Left ventricle myocardium inferior (tissue), 1 donor: ENCODE measurements at regions not wholly inside any gene's neighbourhood (a gene's known extent, or its start where the extent isn't known, plus 50 kb on each side); places are given as distances from the start of the nearest gene placed in this dataset.
"Not testable (repeated sequence)": the region's sequence is repeated elsewhere in the genome, so short reads cannot be mapped to it uniquely, and the experiment has no call there.

ENCODE experiments used
- DNase-seq: peaks from one replicate; pipeline ENCODE4 v3.0.0-alpha.2; 2020
- H3K27ac ChIP-seq: fragments of 200-600 bp; replicated peaks from 2 replicates; pipeline ENCODE4 v1.8.0; 2021
- H3K27me3 ChIP-seq: fragments of 200-600 bp; 2 replicates; pipeline ENCODE4 v1.8.0; 2021; ENCODE audit warnings: low read depth
- H3K36me3 ChIP-seq: fragments of 200-600 bp; 2 replicates; pipeline ENCODE4 v1.8.0; 2021
- H3K4me1 ChIP-seq: fragments of 200-600 bp; 2 replicates; pipeline ENCODE4 v1.8.0; 2021
- H3K4me3 ChIP-seq: fragments of 200-600 bp; 2 replicates; pipeline ENCODE4 v1.8.0; 2021; ENCODE audit warnings: mild to moderate bottlenecking, moderate library complexity
- H3K9me3 ChIP-seq: fragments of 200-600 bp; replicated peaks from 2 replicates; pipeline ENCODE4 v1.8.0; 2021
- intact Hi-C: fragments of 100-400 bp; cut with micrococcal nuclease; formaldehyde crosslinking; loops from one replicate; pipeline ENCODE4 v1.11.0; 2022
- TF ChIP-seq, protein P1 (sequence below): fragments of 200-600 bp; IDR thresholded peaks from 2 replicates; pipeline ENCODE4 v1.8.0; 2021; ENCODE audit warnings: antibody characterized with exemption, mild to moderate bottlenecking, borderline replicate concordance
- donor health status: DM: no; HTN: yes; CAD: no; lungs with severe emphysema.

DNA sequence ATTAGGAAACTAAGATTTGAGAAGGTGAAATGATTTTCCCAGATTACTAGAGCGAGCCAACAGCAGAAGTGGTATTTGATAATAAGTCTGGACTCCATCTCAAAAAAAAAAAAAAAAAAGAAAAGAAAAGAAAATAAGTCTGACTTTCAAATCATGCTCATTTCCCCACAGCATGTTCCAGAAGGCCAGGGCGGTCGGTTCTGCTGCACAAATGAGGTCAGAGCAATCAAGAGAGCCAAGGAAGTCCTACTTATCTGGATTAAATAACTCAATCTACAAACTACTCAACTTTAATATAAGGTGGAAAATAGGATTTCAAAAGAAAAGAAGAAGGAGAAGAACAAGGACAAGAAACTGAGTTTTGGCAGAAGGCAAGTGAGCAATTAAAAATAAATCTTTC is 130.4 kb upstream of the RASA1 start:
- Histone ChIP-seq H3K27ac (peak overlapping the region; percentile 72), H3K27me3 (no peaks in the 10 kb centered on the region), H3K4me1 (peaks cover 40% of the 10 kb centered on the region), H3K36me3 (no peaks in the 10 kb centered on the region), H3K4me3 (no peak overlapping the region), H3K9me3 (no peaks in the 10 kb centered on the region)
- intact Hi-C loops, result no loop called here
- TF ChIP-seq, protein P1, sequence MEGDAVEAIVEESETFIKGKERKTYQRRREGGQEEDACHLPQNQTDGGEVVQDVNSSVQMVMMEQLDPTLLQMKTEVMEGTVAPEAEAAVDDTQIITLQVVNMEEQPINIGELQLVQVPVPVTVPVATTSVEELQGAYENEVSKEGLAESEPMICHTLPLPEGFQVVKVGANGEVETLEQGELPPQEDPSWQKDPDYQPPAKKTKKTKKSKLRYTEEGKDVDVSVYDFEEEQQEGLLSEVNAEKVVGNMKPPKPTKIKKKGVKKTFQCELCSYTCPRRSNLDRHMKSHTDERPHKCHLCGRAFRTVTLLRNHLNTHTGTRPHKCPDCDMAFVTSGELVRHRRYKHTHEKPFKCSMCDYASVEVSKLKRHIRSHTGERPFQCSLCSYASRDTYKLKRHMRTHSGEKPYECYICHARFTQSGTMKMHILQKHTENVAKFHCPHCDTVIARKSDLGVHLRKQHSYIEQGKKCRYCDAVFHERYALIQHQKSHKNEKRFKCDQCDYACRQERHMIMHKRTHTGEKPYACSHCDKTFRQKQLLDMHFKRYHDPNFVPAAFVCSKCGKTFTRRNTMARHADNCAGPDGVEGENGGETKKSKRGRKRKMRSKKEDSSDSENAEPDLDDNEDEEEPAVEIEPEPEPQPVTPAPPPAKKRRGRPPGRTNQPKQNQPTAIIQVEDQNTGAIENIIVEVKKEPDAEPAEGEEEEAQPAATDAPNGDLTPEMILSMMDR, result no peak
- peak; percentile 55 for DNase-seq

DNA sequence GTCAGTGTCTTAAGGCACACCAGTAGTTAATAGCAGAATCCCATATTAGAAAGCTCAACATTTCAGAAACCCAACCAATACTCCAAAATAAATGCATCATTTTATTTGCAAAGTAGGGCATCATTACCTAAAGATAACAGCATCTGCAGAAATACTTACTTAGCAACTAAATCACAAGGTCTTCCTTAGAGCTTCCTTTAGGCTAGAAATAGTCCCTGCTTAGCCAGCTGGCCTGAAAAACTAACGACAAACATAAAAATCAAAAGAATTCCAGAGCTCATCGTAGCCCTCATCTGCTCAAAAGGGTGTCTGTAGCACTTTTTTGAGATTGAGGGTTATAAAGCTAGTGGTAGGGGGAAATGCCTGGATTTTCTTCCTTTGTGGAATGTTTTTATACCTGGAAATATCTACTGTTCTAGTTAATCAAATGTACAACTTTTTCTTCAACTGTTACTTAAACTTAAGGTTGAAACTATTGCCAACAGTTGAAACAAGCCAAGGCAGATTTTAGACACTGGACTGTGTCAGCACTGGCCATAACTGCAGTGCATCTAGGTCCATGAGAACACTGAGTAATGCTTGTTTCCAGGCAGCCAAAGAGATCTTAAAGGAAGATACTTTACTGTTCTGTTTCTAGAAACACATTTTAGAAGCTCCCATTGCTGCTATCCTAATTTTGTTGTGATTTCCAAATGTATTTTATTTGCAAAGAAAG is 129.4 kb upstream of the RASA1 start:
- no peaks in the 10 kb centered on the region for H3K36me3 ChIP-seq
- TF ChIP-seq, protein P1, result no peak
- H3K27me3 ChIP-seq, result no peaks in the 10 kb centered on the region
- H3K27ac ChIP-seq, result peak overlapping the region; percentile 72
- no peak overlapping the region for H3K4me3 ChIP-seq
- no peak for DNase-seq
- H3K4me1 ChIP-seq, result peaks cover 40% of the 10 kb centered on the region
- intact Hi-C loops, result no loop called here
- no peaks in the 10 kb centered on the region for H3K9me3 ChIP-seq

DNA sequence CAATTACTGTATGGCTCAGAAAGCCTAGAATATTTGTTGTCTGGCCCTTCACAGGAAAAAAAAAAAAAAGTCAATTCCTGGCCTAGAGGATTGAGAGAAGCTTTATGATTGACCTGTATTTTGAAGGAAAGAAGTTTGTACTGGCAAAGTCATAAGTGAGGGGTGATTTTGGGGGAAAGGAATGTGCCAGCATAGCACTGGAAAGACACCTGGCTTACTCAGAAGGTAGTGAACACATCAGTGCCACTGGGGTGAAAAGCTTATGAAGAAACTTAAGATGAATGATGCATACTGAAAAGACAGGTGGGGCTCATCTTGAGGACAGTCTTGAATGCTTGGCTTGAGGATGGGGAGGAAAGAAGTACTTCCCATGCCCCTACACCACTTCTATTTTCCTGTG is 127.9 kb upstream of the RASA1 start:
- Histone ChIP-seq H3K27ac (peak overlapping the region; percentile 72), H3K36me3 (no peaks in the 10 kb centered on the region), H3K4me3 (no peak overlapping the region), H3K4me1 (peaks cover 40% of the 10 kb centered on the region), H3K27me3 (no peaks in the 10 kb centered on the region), H3K9me3 (no peaks in the 10 kb centered on the region)
- intact Hi-C loops, result no loop called here
- no peak for DNase-seq
- TF ChIP-seq, protein P1, result no peak

DNA sequence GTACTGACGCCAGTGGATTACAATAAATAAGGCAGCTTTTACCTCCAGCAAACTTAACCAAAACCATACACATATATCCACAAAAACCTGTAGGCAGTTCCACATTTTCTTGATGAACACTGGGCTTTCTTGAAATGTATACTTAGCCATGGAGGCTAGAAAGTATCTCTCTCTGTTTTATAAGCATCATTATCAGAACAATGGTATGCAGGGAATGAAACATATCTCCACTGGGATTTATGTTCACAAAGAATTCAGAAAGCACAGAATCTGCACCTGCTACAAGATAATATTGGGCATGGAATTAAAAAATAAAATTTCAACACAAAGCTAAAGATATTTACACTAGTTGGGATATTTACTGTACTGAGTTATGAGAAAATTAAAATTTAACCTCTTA is 126.1 kb upstream of the RASA1 start:
- DNase-seq, result no peak
- intact Hi-C loops, result no loop called here
- H3K27ac ChIP-seq, result no peak overlapping the region
- TF ChIP-seq, protein P1, result no peak
- H3K36me3 ChIP-seq, result no peaks in the 10 kb centered on the region
- no peak overlapping the region for H3K4me3 ChIP-seq
- no peaks in the 10 kb centered on the region for H3K9me3 ChIP-seq
- H3K27me3 ChIP-seq, result no peaks in the 10 kb centered on the region
- H3K4me1 ChIP-seq, result peaks cover 32% of the 10 kb centered on the region

DNA sequence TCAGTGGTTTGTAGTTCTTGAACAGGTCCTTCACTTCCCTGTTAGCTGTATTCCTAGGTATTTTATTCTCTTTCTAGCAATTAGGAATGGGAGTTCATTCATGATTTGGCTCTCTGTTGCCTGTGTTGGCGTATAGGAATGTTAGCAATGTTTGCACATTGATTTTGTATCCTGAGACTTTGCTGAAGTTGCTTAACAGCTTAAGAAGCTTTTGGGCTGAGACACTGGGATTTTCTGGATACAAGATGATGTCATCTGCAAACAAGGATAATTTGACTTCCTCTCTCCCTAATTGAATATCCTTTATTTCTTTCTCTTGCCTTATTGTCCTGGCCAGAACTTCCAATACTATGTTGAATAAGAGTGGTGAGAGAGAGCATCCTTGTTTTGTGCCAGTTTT is 121.8 kb upstream of the RASA1 start:
- H3K36me3 ChIP-seq, H3K4me3 ChIP-seq, DNase-seq, intact Hi-C loops, H3K9me3 ChIP-seq, H3K27me3 ChIP-seq, H3K4me1 ChIP-seq, H3K27ac ChIP-seq: not testable (repeated sequence)

DNA sequence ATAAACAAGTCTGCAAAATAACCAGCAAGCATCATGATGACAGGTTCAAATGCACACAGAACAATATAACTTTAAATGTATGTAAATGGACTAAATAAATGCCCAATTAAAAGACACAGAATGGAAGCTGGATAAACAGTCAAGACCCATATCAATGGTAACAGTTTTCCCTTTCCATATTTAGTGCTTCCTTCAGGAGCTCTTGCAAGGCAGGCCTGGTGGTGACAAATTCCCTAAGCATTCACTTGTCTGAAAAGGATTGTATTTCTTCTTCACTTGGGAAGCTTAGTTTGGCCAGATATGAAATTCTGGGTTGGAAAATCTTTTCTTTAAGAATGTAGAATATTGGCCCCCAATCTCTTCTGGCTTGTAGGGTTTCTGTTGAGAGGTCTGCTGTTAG is 120.2 kb upstream of the RASA1 start:
- no peak for DNase-seq
- Histone ChIP-seq H3K9me3 (peaks cover 4% of the 10 kb centered on the region), H3K4me1 (no peaks in the 10 kb centered on the region), H3K4me3 (no peak overlapping the region), H3K27me3 (no peaks in the 10 kb centered on the region), H3K36me3 (no peaks in the 10 kb centered on the region), H3K27ac (no peak overlapping the region)
- TF ChIP-seq, protein P1, result no peak
- intact Hi-C loops, result no loop called here
